ENCODE measurements at regions not wholly inside any gene's neighbourhood (a gene's known extent, or its start where the extent isn't known, plus 50 kb on each side); places are given as distances from the start of the nearest gene placed in this dataset.

- no peak for DNase-seq
- Mint-ChIP-seq H3K4me1 (no peaks in the 10 kb centered on the region), H3K4me3 (no peak overlapping the region), H3K27me3 (no peaks in the 10 kb centered on the region), H3K27ac (no peak overlapping the region), H3K36me3 (no peaks in the 10 kb centered on the region), H3K9me3 (peaks cover 4 to 12% (median 4%) of the 10 kb centered on the region in 3 donors)
- Histone ChIP-seq H3K27ac (ENCODE audit: low read length) (no peak overlapping the region), H3K36me3 (ENCODE audit: control insufficient read depth in 2 of 2, extremely low read depth in 1 of 2, insufficient read depth in 1 of 2, low read length in 1 of 2) (no peaks in the 10 kb centered on the region), H3K4me3 (ENCODE audit: control insufficient read depth in 1 of 2, extremely low read depth in 1 of 2, low read length in 1 of 2) (no peak overlapping the region), H3K4me1 (ENCODE audit: control insufficient read depth in 1 of 2, extremely low read depth in 1 of 2, insufficient read depth in 2 of 2, low read length in 2 of 2) (no peaks in the 10 kb centered on the region), H3K27me3 (replicated peaks in 1 of 2; ENCODE audit: control insufficient read depth in 2 of 2, extremely low read depth in 1 of 2, insufficient read depth in 2 of 2, low read length in 1 of 2) (no peaks in the 10 kb centered on the region), H3K9me3 (no peaks in the 10 kb centered on the region)
- ATAC-seq (replicated peaks in 1 of 4) = no peak
- CTCF ChIA-PET = interaction anchor here in 1 of 2 donors (0.6 kb wide), 1 partner anchor 1423 kb away, joined by 3 read pairs; no protein-coding TSS in a partner anchor
- POLR2A ChIA-PET = no interaction called here
- WGBS (ENCODE audit: insufficient coverage) = no CpG with 5 or more reads among the region's 1 CpG
Measured at GRCh38 chr4:180156684-180157083, 2086.5 kb upstream of the TENM3 start.

GRCh38 chr4:180160195-180160983 lies 2082.8 kb upstream of the TENM3 start:
- ATAC-seq (replicated peaks in 1 of 4) (no peak), DNase-seq (no peak)
- no peak overlapping the region for H3K27ac Mint-ChIP-seq
- H3K36me3 Mint-ChIP-seq = no peaks in the 10 kb centered on the region
- H3K27me3 Mint-ChIP-seq = no peaks in the 10 kb centered on the region
- H3K4me1 ChIP-seq (ENCODE audit: control insufficient read depth in 1 of 2, extremely low read depth in 1 of 2, insufficient read depth in 2 of 2, low read length in 2 of 2) = no peaks in the 10 kb centered on the region
- POLR2A ChIA-PET = no interaction called here
- H3K4me3 Mint-ChIP-seq = no peak overlapping the region
- H3K4me3 ChIP-seq (ENCODE audit: control insufficient read depth in 1 of 2, extremely low read depth in 1 of 2, low read length in 1 of 2) = no peak overlapping the region
- CTCF ChIA-PET = no interaction called here
- WGBS (ENCODE audit: insufficient coverage) = 83% methylated on average over 2 of the region's 8 CpGs
- no peak overlapping the region for H3K27ac ChIP-seq (ENCODE audit: low read length)
- H3K27me3 ChIP-seq (replicated peaks in 1 of 2; ENCODE audit: control insufficient read depth in 2 of 2, extremely low read depth in 1 of 2, insufficient read depth in 2 of 2, low read length in 1 of 2) = no peaks in the 10 kb centered on the region
- no peaks in the 10 kb centered on the region for H3K36me3 ChIP-seq (ENCODE audit: control insufficient read depth in 2 of 2, extremely low read depth in 1 of 2, insufficient read depth in 1 of 2, low read length in 1 of 2)
- peaks cover 0 to 4% (median 0%) of the 10 kb centered on the region in 3 donors for H3K9me3 Mint-ChIP-seq
- no peaks in the 10 kb centered on the region for H3K9me3 ChIP-seq
- H3K4me1 Mint-ChIP-seq = no peaks in the 10 kb centered on the region

GRCh38 chr4:180164799-180165198 lies 2078.4 kb upstream of the TENM3 start:
- H3K36me3 ChIP-seq (ENCODE audit: control insufficient read depth in 2 of 2, extremely low read depth in 1 of 2, insufficient read depth in 1 of 2, low read length in 1 of 2) = no peaks in the 10 kb centered on the region
- no peak overlapping the region for H3K27ac Mint-ChIP-seq
- H3K9me3 Mint-ChIP-seq = peaks cover 0 to 7% (median 4%) of the 10 kb centered on the region in 3 donors
- H3K27me3 ChIP-seq (replicated peaks in 1 of 2; ENCODE audit: control insufficient read depth in 2 of 2, extremely low read depth in 1 of 2, insufficient read depth in 2 of 2, low read length in 1 of 2) = no peaks in the 10 kb centered on the region
- no peaks in the 10 kb centered on the region for H3K36me3 Mint-ChIP-seq
- H3K27me3 Mint-ChIP-seq = no peaks in the 10 kb centered on the region
- no peaks in the 10 kb centered on the region for H3K4me1 Mint-ChIP-seq
- ChIA-PET CTCF (interaction anchor here in 1 of 2 donors (0.6 kb wide), 1 partner anchor 41 kb away, joined by 4 read pairs; no protein-coding TSS in a partner anchor), POLR2A (no interaction called here)
- no peak overlapping the region for H3K4me3 ChIP-seq (ENCODE audit: control insufficient read depth in 1 of 2, extremely low read depth in 1 of 2, low read length in 1 of 2)
- WGBS (ENCODE audit: insufficient coverage) = no CpG with 5 or more reads among the region's 2 CpGs
- no peaks in the 10 kb centered on the region for H3K9me3 ChIP-seq
- DNase-seq (no peak), ATAC-seq (replicated peaks in 1 of 4) (no peak)
- no peak overlapping the region for H3K27ac ChIP-seq (ENCODE audit: low read length)
- H3K4me3 Mint-ChIP-seq = no peak overlapping the region
- H3K4me1 ChIP-seq (ENCODE audit: control insufficient read depth in 1 of 2, extremely low read depth in 1 of 2, insufficient read depth in 2 of 2, low read length in 2 of 2) = no peaks in the 10 kb centered on the region

GRCh38 chr4:180169394-180169793 lies 2073.8 kb upstream of the TENM3 start:
- Histone ChIP-seq H3K27ac (ENCODE audit: low read length) (no peak overlapping the region), H3K4me3 (ENCODE audit: control insufficient read depth in 1 of 2, extremely low read depth in 1 of 2, low read length in 1 of 2) (no peak overlapping the region), H3K4me1 (ENCODE audit: control insufficient read depth in 1 of 2, extremely low read depth in 1 of 2, insufficient read depth in 2 of 2, low read length in 2 of 2) (no peaks in the 10 kb centered on the region), H3K36me3 (ENCODE audit: control insufficient read depth in 2 of 2, extremely low read depth in 1 of 2, insufficient read depth in 1 of 2, low read length in 1 of 2) (no peaks in the 10 kb centered on the region), H3K9me3 (no peaks in the 10 kb centered on the region), H3K27me3 (replicated peaks in 1 of 2; ENCODE audit: control insufficient read depth in 2 of 2, extremely low read depth in 1 of 2, insufficient read depth in 2 of 2, low read length in 1 of 2) (no peaks in the 10 kb centered on the region)
- Mint-ChIP-seq H3K9me3 (peaks cover 5 to 12% (median 7%) of the 10 kb centered on the region in 3 donors), H3K27ac (no peak overlapping the region), H3K27me3 (no peaks in the 10 kb centered on the region), H3K36me3 (no peaks in the 10 kb centered on the region), H3K4me1 (no peaks in the 10 kb centered on the region), H3K4me3 (no peak overlapping the region)
- ChIA-PET POLR2A (no interaction called here), CTCF (no interaction called here)
- no peak for ATAC-seq (replicated peaks in 1 of 4)
- no peak for DNase-seq
- no CpG with 5 or more reads among the region's 3 CpGs for WGBS (ENCODE audit: insufficient coverage)

- ChIA-PET POLR2A (no interaction called here), CTCF (no interaction called here)
- H3K27ac ChIP-seq (ENCODE audit: low read length) = no peak overlapping the region
- no peaks in the 10 kb centered on the region for H3K27me3 ChIP-seq (replicated peaks in 1 of 2; ENCODE audit: control insufficient read depth in 2 of 2, extremely low read depth in 1 of 2, insufficient read depth in 2 of 2, low read length in 1 of 2)
- Mint-ChIP-seq H3K4me3 (no peak overlapping the region), H3K4me1 (no peaks in the 10 kb centered on the region), H3K27me3 (no peaks in the 10 kb centered on the region), H3K9me3 (peaks cover 5 to 12% (median 7%) of the 10 kb centered on the region in 3 donors), H3K36me3 (no peaks in the 10 kb centered on the region), H3K27ac (no peak overlapping the region)
- WGBS (ENCODE audit: insufficient coverage) = no CpG with 5 or more reads among the region's 1 CpG
- H3K36me3 ChIP-seq (ENCODE audit: control insufficient read depth in 2 of 2, extremely low read depth in 1 of 2, insufficient read depth in 1 of 2, low read length in 1 of 2) = no peaks in the 10 kb centered on the region
- no peaks in the 10 kb centered on the region for H3K4me1 ChIP-seq (ENCODE audit: control insufficient read depth in 1 of 2, extremely low read depth in 1 of 2, insufficient read depth in 2 of 2, low read length in 2 of 2)
- no peak overlapping the region for H3K4me3 ChIP-seq (ENCODE audit: control insufficient read depth in 1 of 2, extremely low read depth in 1 of 2, low read length in 1 of 2)
- H3K9me3 ChIP-seq = no peaks in the 10 kb centered on the region
- DNase-seq = no peak
- ATAC-seq (replicated peaks in 1 of 4) = no peak
Measured at GRCh38 chr4:180169966-180170365, 2073.2 kb upstream of the TENM3 start.

GRCh38 chr4:180179146-180179545 lies 2064.1 kb upstream of the TENM3 start:
- POLR2A ChIA-PET = no interaction called here
- H3K4me3 ChIP-seq (ENCODE audit: control insufficient read depth in 1 of 2, extremely low read depth in 1 of 2, low read length in 1 of 2) = no peak overlapping the region
- Mint-ChIP-seq H3K36me3 (no peaks in the 10 kb centered on the region), H3K27ac (no peak overlapping the region), H3K4me1 (no peaks in the 10 kb centered on the region), H3K27me3 (no peaks in the 10 kb centered on the region), H3K4me3 (no peak overlapping the region), H3K9me3 (peaks cover 0 to 8% (median 5%) of the 10 kb centered on the region in 3 donors)
- no peak overlapping the region for H3K27ac ChIP-seq (ENCODE audit: low read length)
- CTCF ChIA-PET = no interaction called here
- H3K36me3 ChIP-seq (ENCODE audit: control insufficient read depth in 2 of 2, extremely low read depth in 1 of 2, insufficient read depth in 1 of 2, low read length in 1 of 2) = no peaks in the 10 kb centered on the region
- no peaks in the 10 kb centered on the region for H3K4me1 ChIP-seq (ENCODE audit: control insufficient read depth in 1 of 2, extremely low read depth in 1 of 2, insufficient read depth in 2 of 2, low read length in 2 of 2)
- DNase-seq (no peak), ATAC-seq (replicated peaks in 1 of 4) (no peak)
- no peaks in the 10 kb centered on the region for H3K27me3 ChIP-seq (replicated peaks in 1 of 2; ENCODE audit: control insufficient read depth in 2 of 2, extremely low read depth in 1 of 2, insufficient read depth in 2 of 2, low read length in 1 of 2)
- 20% methylated on average over 1 of the region's 1 CpG for WGBS (ENCODE audit: insufficient coverage)
- no peaks in the 10 kb centered on the region for H3K9me3 ChIP-seq
